NCI-H2196 treated with DMSO at 0.1 percent for 48 hours (cell line): ENCODE measurements at regions not wholly inside any gene's neighbourhood (a gene's known extent, or its start where the extent isn't known, plus 50 kb on each side); places are given as distances from the start of the nearest gene placed in this dataset.

Experiments used
- DNase-seq: peaks from one replicate; lab custom pipeline; 2025; ENCODE audit not compliant: unreplicated experiment; lab: John Stamatoyannopoulos, UW

- DNase-seq, result no peak
Observed at GRCh38 chr4:81891005-81891996, 419.6 kb upstream of the RASGEF1B start.

GRCh38 chr4:81884986-81885385 lies 413.3 kb upstream of the RASGEF1B start:
- no peak for DNase-seq

GRCh38 chr4:81883530-81884450 lies 412.1 kb upstream of the RASGEF1B start:
- DNase-seq, result no peak

- no peak for DNase-seq
Observed at GRCh38 chr4:81883004-81883403, 411.3 kb upstream of the RASGEF1B start.

GRCh38 chr4:81881855-81882621 lies 410.3 kb upstream of the RASGEF1B start:
- DNase-seq, result no peak

- no peak for DNase-seq
Observed at GRCh38 chr4:81876106-81876505, 404.4 kb upstream of the RASGEF1B start.

GRCh38 chr4:81874661-81875515 lies 403.2 kb upstream of the RASGEF1B start:
- DNase-seq, result no peak

GRCh38 chr4:81870275-81870674 lies 398.6 kb upstream of the RASGEF1B start:
- no peak for DNase-seq

GRCh38 chr4:81860111-81860510 lies 388.4 kb upstream of the RASGEF1B start:
- DNase-seq, result no peak

- DNase-seq, result no peak
Observed at GRCh38 chr4:81854406-81854805, 382.7 kb upstream of the RASGEF1B start.

- DNase-seq, result no peak
Observed at GRCh38 chr4:81852031-81852715, 380.5 kb upstream of the RASGEF1B start.

GRCh38 chr4:81850701-81851100 lies 379.0 kb upstream of the RASGEF1B start:
- no peak for DNase-seq

- DNase-seq, result no peak
Observed at GRCh38 chr4:81845761-81846160, 374.1 kb upstream of the RASGEF1B start.

- no peak for DNase-seq
Observed at GRCh38 chr4:81845273-81845672, 373.6 kb upstream of the RASGEF1B start.

GRCh38 chr4:81844717-81845116 lies 373.0 kb upstream of the RASGEF1B start:
- peak; percentile 4 for DNase-seq

- DNase-seq, result no peak
Observed at GRCh38 chr4:81839347-81840042, 367.8 kb upstream of the RASGEF1B start.

GRCh38 chr4:81838586-81838985 lies 366.9 kb upstream of the RASGEF1B start:
- no peak for DNase-seq

- DNase-seq, result no peak
Observed at GRCh38 chr4:81836716-81837115, 365.0 kb upstream of the RASGEF1B start.

- no peak for DNase-seq
Observed at GRCh38 chr4:81833576-81833975, 361.9 kb upstream of the RASGEF1B start.
